22Rv1 (cell line): ENCODE measurements at regions not wholly inside any gene's neighbourhood (a gene's known extent, or its start where the extent isn't known, plus 50 kb on each side); places are given as distances from the start of the nearest gene placed in this dataset.

ENCODE experiments used
- CTCF ChIP-seq: fragments of 450-650 bp; IDR thresholded peaks from 2 replicates; pipeline ENCODE4 v1.5.1; 2017; ENCODE audit warnings: mild to moderate bottlenecking
- ZFX ChIP-seq: fragments of 450-650 bp; IDR thresholded peaks from 2 replicates; pipeline ENCODE4 v1.6.1; 2017; ENCODE audit warnings: antibody characterized with exemption, borderline replicate concordance

- no peak for TF ChIP-seq CTCF
- no peak for TF ChIP-seq ZFX
Measured at GRCh38 chr10:2935647-2936386, 131.5 kb upstream of the PFKP start.
